ENCODE measurements at regions not wholly inside any gene's neighbourhood (a gene's known extent, or its start where the extent isn't known, plus 50 kb on each side); places are given as distances from the start of the nearest gene placed in this dataset.
"Not testable (repeated sequence)": the region's sequence is repeated elsewhere in the genome, so short reads cannot be mapped to it uniquely, and the experiment has no call there.

- DNase-seq: no peak
- H3K27me3 ChIP-seq (replicated peaks in 1 of 7): no peaks in the 10 kb centered on the region
- no peak overlapping the region for H3K27ac ChIP-seq
- H3K4me3 ChIP-seq: no peak overlapping the region
- intact Hi-C loops (cut with DNase I; ENCODE audit: low total_unique reads): no loop called here
- no peaks in the 10 kb centered on the region for H3K9me3 ChIP-seq
- no peaks in the 10 kb centered on the region for H3K4me1 ChIP-seq
- no peaks in the 10 kb centered on the region for H3K36me3 ChIP-seq
- WGBS, 5 donors: 50 to 69% (median 66%) methylated on average over 9 of the region's 9 CpGs
- no peak for TF ChIP-seq POLR2A (IDR thresholded peaks at IDR 0.05)
- no peak for TF ChIP-seq POLR2AphosphoS5 (IDR thresholded peaks at IDR 0.05)
- no peak for TF ChIP-seq CTCF (IDR thresholded peaks at IDR 0.05 in 8 of 11, conservative IDR thresholded peaks at IDR 0.05 in 3 of 11)
Measured at GRCh38 chr12:128025589-128026245, 241.3 kb upstream of the TMEM132C start.

GRCh38 chr12:128026696-128027574, 240.0 kb upstream of the TMEM132C start:
- Histone ChIP-seq H3K9me3 (no peaks in the 10 kb centered on the region), H3K27ac (no peak overlapping the region), H3K4me1 (no peaks in the 10 kb centered on the region), H3K4me3 (no peak overlapping the region), H3K27me3 (replicated peaks in 1 of 7) (no peaks in the 10 kb centered on the region), H3K36me3 (no peaks in the 10 kb centered on the region)
- intact Hi-C loops (cut with DNase I; ENCODE audit: low total_unique reads): no loop called here
- TF ChIP-seq CTCF (IDR thresholded peaks at IDR 0.05 in 8 of 11, conservative IDR thresholded peaks at IDR 0.05 in 3 of 11): no peak
- TF ChIP-seq POLR2AphosphoS5 (IDR thresholded peaks at IDR 0.05): no peak
- TF ChIP-seq POLR2A (IDR thresholded peaks at IDR 0.05): no peak
- DNase-seq: no peak
- 60 to 68% (median 63%) methylated on average over 6 of the region's 6 CpGs for WGBS, 5 donors

GRCh38 chr12:128033473-128033872, 233.5 kb upstream of the TMEM132C start:
- TF ChIP-seq POLR2AphosphoS5 (IDR thresholded peaks at IDR 0.05): no peak
- no peak for TF ChIP-seq POLR2A (IDR thresholded peaks at IDR 0.05)
- no peak for TF ChIP-seq CTCF (IDR thresholded peaks at IDR 0.05 in 8 of 11, conservative IDR thresholded peaks at IDR 0.05 in 3 of 11)
- H3K4me1 ChIP-seq: no peaks in the 10 kb centered on the region
- H3K27ac ChIP-seq: no peak overlapping the region
- intact Hi-C loops (cut with DNase I; ENCODE audit: low total_unique reads): no loop called here
- H3K9me3 ChIP-seq: no peaks in the 10 kb centered on the region
- 58 to 76% (median 68%) methylated on average over 2 of the region's 2 CpGs for WGBS, 5 donors
- DNase-seq: no peak
- H3K27me3 ChIP-seq (replicated peaks in 1 of 7): no peaks in the 10 kb centered on the region
- no peaks in the 10 kb centered on the region for H3K36me3 ChIP-seq
- no peak overlapping the region for H3K4me3 ChIP-seq

- no peaks in the 10 kb centered on the region for H3K27me3 ChIP-seq (replicated peaks in 1 of 7)
- no peak overlapping the region for H3K4me3 ChIP-seq
- TF ChIP-seq CTCF (IDR thresholded peaks at IDR 0.05 in 8 of 11, conservative IDR thresholded peaks at IDR 0.05 in 3 of 11) (no peak), POLR2A (IDR thresholded peaks at IDR 0.05) (no peak), POLR2AphosphoS5 (IDR thresholded peaks at IDR 0.05) (no peak)
- no peaks in the 10 kb centered on the region for H3K4me1 ChIP-seq
- H3K9me3 ChIP-seq: peaks cover 0 to 7% (median 0%) of the 10 kb centered on the region in 8 donors
- DNase-seq: no peak
- WGBS, 5 donors: 87 to 94% (median 91%) methylated on average over 4 of the region's 4 CpGs
- no peak overlapping the region for H3K27ac ChIP-seq
- intact Hi-C loops (cut with DNase I; ENCODE audit: low total_unique reads): no loop called here
- no peaks in the 10 kb centered on the region for H3K36me3 ChIP-seq
Measured at GRCh38 chr12:128040971-128041370, 226.0 kb upstream of the TMEM132C start.

GRCh38 chr12:128042283-128042682, 224.7 kb upstream of the TMEM132C start:
- H3K4me3 ChIP-seq; intact Hi-C loops (cut with DNase I; ENCODE audit: low total_unique reads); DNase-seq; H3K4me1 ChIP-seq; H3K36me3 ChIP-seq; H3K27me3 ChIP-seq (replicated peaks in 1 of 7); H3K9me3 ChIP-seq; H3K27ac ChIP-seq: not testable (repeated sequence)
- 83 to 95% (median 86%) methylated on average over 6 to 10 of the region's 10 CpGs for WGBS, 5 donors
